ENCODE measurements at regions not wholly inside any gene's neighbourhood (a gene's known extent, or its start where the extent isn't known, plus 50 kb on each side); places are given as distances from the start of the nearest gene placed in this dataset.

GRCh38 chr2:155792666-155793065 is 539.9 kb downstream of the NR4A2 start:
- no peak for DNase-seq (ENCODE audit: low spot score)
- TF ChIP-seq, protein P1, sequence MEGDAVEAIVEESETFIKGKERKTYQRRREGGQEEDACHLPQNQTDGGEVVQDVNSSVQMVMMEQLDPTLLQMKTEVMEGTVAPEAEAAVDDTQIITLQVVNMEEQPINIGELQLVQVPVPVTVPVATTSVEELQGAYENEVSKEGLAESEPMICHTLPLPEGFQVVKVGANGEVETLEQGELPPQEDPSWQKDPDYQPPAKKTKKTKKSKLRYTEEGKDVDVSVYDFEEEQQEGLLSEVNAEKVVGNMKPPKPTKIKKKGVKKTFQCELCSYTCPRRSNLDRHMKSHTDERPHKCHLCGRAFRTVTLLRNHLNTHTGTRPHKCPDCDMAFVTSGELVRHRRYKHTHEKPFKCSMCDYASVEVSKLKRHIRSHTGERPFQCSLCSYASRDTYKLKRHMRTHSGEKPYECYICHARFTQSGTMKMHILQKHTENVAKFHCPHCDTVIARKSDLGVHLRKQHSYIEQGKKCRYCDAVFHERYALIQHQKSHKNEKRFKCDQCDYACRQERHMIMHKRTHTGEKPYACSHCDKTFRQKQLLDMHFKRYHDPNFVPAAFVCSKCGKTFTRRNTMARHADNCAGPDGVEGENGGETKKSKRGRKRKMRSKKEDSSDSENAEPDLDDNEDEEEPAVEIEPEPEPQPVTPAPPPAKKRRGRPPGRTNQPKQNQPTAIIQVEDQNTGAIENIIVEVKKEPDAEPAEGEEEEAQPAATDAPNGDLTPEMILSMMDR (IDR thresholded peaks at IDR 0.05; ENCODE audit: extremely low read depth, missing control alignments), result no peak

- TF ChIP-seq, protein P1 (IDR thresholded peaks at IDR 0.05; ENCODE audit: extremely low read depth, missing control alignments), result no peak
- DNase-seq (ENCODE audit: low spot score), result no peak
Observed at GRCh38 chr2:155770516-155770915, 562.0 kb downstream of the NR4A2 start.

GRCh38 chr2:155766342-155767115 is 566.0 kb downstream of the NR4A2 start:
- TF ChIP-seq, protein P1 (IDR thresholded peaks at IDR 0.05; ENCODE audit: extremely low read depth, missing control alignments), result no peak
- DNase-seq (ENCODE audit: low spot score), result no peak

GRCh38 chr2:155755481-155755880 is 577.0 kb downstream of the NR4A2 start:
- TF ChIP-seq, protein P1 (IDR thresholded peaks at IDR 0.05; ENCODE audit: extremely low read depth, missing control alignments), result no peak
- DNase-seq (ENCODE audit: low spot score), result no peak

- DNase-seq (ENCODE audit: low spot score), result no peak
- TF ChIP-seq, protein P1 (IDR thresholded peaks at IDR 0.05; ENCODE audit: extremely low read depth, missing control alignments), result no peak
Observed at GRCh38 chr2:155748131-155748530, 584.4 kb downstream of the NR4A2 start.

DNA sequence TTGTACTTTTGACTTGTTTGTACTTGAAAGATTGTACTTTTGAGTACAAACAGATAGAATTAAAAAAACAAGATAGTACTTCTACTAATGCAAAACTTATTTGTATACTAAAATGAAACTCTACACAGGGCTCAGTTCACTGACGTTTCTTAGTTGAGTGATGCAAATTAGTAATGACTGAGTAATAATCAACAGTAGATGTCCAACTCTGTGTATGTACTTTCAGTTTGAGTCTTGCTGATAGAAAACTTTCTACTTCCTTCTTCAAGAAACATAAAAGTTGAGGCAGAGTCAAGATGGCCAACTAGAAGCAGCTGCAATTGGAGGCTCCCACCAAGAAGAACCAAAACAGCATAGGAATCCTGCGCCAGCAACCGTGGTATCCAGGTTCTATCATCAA is 585.0 kb downstream of the NR4A2 start:
- no peak for DNase-seq (ENCODE audit: low spot score)

More for the DNA sequence above, 585.0 kb downstream of the NR4A2 start:
- TF ChIP-seq, protein P1 (IDR thresholded peaks at IDR 0.05; ENCODE audit: extremely low read depth, missing control alignments), result no peak

Measured in GM20000 (cell line).